Cardiac muscle cell (in vitro differentiated cells and primary cell): ENCODE measurements at regions not wholly inside any gene's neighbourhood (a gene's known extent, or its start where the extent isn't known, plus 50 kb on each side); places are given as distances from the start of the nearest gene placed in this dataset.

Experiments
- DNase-seq, 2 donors: peaks; one replicate each; pipeline versions ENCODE4 v3.0.0 to v3.0.0-alpha.2; 2010 to 2017; ENCODE audit warnings: low read depth in 1 of 2, low spot score in 1 of 2
- H3K27ac ChIP-seq: fragments of 200-600 bp; sonication (generic); 2 replicates; pipeline ENCODE4 v1.5.1; 2016
- H3K27me3 ChIP-seq: fragments of 200-600 bp; sonication (generic); 2 replicates; pipeline ENCODE4 v1.6.0; 2016; ENCODE audit warnings: control low read depth
- H3K36me3 ChIP-seq: fragments of 200-600 bp; sonication (generic); 2 replicates; pipeline ENCODE4 v1.5.1; 2016; ENCODE audit warnings: control low read depth
- H3K4me1 ChIP-seq: fragments of 200-600 bp; sonication (generic); 2 replicates; pipeline ENCODE4 v1.8.1; 2017; ENCODE audit warnings: low read depth, mild to moderate bottlenecking, mixed run types
- H3K4me3 ChIP-seq: fragments of 200-600 bp; sonication (generic); 2 replicates; pipeline ENCODE4 v1.5.1; 2016; ENCODE audit warnings: mild to moderate bottlenecking
- H3K9me3 ChIP-seq: fragments of 200-600 bp; sonication (generic); 2 replicates; pipeline ENCODE4 v1.5.1; 2017; ENCODE audit warnings: low read depth, mild to moderate bottlenecking, control low read depth
- TF ChIP-seq, protein P1 (sequence below): IDR thresholded peaks from 2 replicates; pipeline ENCODE4 v1.5.1; 2012; ENCODE audit warnings: low read depth, mild to moderate bottlenecking, low read length

DNA sequence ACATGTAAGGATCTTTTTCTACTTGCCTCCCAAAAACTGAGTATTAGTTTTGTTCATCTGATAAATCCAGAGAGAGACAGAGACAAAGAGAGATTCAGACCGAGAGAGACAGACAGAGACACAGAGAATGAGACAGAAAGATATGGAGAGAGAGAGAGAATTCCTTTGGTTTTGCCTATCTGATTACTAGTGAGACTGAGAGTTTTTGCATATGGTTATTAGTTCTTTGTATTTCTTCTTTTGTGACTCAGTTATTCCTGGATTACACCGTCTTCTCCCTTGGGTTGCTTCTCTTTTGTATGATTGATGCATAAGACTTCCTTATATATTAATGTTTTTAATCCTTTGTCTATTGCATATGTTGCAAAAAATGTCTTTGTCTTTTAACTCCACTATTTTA, 91.2 kb upstream of the SPATA31C2 start:
- Histone ChIP-seq H3K9me3 (no peaks in the 10 kb centered on the region), H3K4me3 (no peak overlapping the region), H3K27me3 (no peaks in the 10 kb centered on the region), H3K27ac (no peak overlapping the region), H3K4me1 (no peaks in the 10 kb centered on the region), H3K36me3 (no peaks in the 10 kb centered on the region)
- no peak for DNase-seq
- TF ChIP-seq, protein P1, sequence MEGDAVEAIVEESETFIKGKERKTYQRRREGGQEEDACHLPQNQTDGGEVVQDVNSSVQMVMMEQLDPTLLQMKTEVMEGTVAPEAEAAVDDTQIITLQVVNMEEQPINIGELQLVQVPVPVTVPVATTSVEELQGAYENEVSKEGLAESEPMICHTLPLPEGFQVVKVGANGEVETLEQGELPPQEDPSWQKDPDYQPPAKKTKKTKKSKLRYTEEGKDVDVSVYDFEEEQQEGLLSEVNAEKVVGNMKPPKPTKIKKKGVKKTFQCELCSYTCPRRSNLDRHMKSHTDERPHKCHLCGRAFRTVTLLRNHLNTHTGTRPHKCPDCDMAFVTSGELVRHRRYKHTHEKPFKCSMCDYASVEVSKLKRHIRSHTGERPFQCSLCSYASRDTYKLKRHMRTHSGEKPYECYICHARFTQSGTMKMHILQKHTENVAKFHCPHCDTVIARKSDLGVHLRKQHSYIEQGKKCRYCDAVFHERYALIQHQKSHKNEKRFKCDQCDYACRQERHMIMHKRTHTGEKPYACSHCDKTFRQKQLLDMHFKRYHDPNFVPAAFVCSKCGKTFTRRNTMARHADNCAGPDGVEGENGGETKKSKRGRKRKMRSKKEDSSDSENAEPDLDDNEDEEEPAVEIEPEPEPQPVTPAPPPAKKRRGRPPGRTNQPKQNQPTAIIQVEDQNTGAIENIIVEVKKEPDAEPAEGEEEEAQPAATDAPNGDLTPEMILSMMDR: no peak

- Histone ChIP-seq H3K27me3 (no peaks in the 10 kb centered on the region), H3K9me3 (no peaks in the 10 kb centered on the region), H3K27ac (no peak overlapping the region), H3K36me3 (no peaks in the 10 kb centered on the region), H3K4me1 (no peaks in the 10 kb centered on the region), H3K4me3 (no peak overlapping the region)
- DNase-seq: no peak
- TF ChIP-seq, protein P1: no peak
Measured at GRCh38 chr9:88224938-88225337, 86.7 kb upstream of the SPATA31C2 start.

- Histone ChIP-seq H3K27me3 (no peaks in the 10 kb centered on the region), H3K4me1 (no peaks in the 10 kb centered on the region), H3K27ac (no peak overlapping the region), H3K9me3 (no peaks in the 10 kb centered on the region), H3K36me3 (no peaks in the 10 kb centered on the region), H3K4me3 (no peak overlapping the region)
- TF ChIP-seq, protein P1: no peak
- DNase-seq: no peak
Measured at GRCh38 chr9:88221105-88221504, 82.8 kb upstream of the SPATA31C2 start.

DNA sequence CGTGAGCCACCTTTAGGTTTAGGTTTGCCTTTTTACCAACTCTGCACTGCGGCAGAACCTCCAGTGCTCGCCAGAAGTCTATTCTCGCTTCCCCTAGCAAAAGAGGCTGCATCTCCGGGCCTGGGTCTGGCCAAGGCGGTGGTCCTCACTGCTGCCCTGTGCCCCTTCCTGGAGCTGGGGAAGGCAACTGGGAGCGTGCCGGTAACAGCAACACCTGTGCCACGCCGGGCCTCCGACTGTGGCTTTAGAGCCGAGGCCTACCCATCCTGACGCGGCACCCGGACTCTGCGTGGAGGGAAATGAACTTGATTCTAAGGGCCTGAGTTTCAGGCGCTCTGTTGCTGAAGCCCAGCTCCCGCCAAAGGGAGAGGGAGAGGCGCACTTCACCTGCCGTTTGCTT, 82.4 kb upstream of the SPATA31C2 start:
- no peak overlapping the region for H3K4me3 ChIP-seq
- no peaks in the 10 kb centered on the region for H3K27me3 ChIP-seq
- no peak for DNase-seq
- TF ChIP-seq, protein P1: no peak
- H3K36me3 ChIP-seq: no peaks in the 10 kb centered on the region
- H3K9me3 ChIP-seq: no peaks in the 10 kb centered on the region
- H3K4me1 ChIP-seq: peaks cover 3% of the 10 kb centered on the region
- no peak overlapping the region for H3K27ac ChIP-seq

DNA sequence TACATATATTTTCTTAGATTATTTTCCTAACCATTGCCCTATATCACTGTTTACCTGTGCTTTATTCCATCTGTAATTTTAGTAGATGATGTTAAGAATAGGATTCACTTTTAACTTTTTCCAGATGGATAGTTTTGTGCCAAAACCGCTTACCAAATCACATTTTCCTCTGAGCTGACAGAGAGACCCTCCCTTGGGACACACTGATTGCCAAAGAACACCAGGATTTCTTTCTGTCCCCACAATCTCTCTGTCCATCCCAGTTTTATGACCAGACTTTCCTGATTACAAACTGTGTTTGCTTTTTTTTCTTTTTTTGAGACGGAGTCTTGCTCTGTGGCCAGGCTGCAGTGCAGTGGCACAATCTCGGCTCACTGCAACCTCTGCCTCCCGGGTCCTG, 81.3 kb upstream of the SPATA31C2 start:
- Histone ChIP-seq H3K27ac (no peak overlapping the region), H3K9me3 (no peaks in the 10 kb centered on the region), H3K4me3 (no peak overlapping the region), H3K4me1 (peaks cover 10% of the 10 kb centered on the region), H3K27me3 (no peaks in the 10 kb centered on the region), H3K36me3 (no peaks in the 10 kb centered on the region)
- TF ChIP-seq, protein P1: no peak
- no peak for DNase-seq

DNA sequence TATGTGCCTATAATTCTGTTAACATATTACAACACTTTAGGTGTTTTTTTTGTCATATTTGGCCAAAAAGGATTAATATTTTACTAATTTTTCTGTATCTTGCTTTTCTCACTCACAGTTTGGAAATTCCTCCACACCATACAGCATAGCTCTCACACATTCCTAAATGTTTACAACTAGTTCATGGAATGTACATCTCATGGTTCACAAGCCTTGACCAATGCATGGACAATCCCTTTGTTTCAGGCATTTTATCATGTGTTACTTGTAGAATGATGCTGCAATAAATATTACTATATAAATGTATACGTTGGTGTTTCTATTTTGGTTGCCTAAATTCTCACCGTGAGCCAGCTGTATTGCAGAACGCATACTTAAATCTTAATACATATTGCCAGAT, 80.5 kb upstream of the SPATA31C2 start:
- peaks cover 10% of the 10 kb centered on the region for H3K4me1 ChIP-seq
- peak in 1 of 2 donors; percentile 43 for DNase-seq
- no peaks in the 10 kb centered on the region for H3K36me3 ChIP-seq
- H3K9me3 ChIP-seq: no peaks in the 10 kb centered on the region
- no peak overlapping the region for H3K4me3 ChIP-seq
- no peaks in the 10 kb centered on the region for H3K27me3 ChIP-seq
- TF ChIP-seq, protein P1: no peak
- no peak overlapping the region for H3K27ac ChIP-seq
